ENCODE measurements at regions not wholly inside any gene's neighbourhood (a gene's known extent, or its start where the extent isn't known, plus 50 kb on each side); places are given as distances from the start of the nearest gene placed in this dataset.

DNA sequence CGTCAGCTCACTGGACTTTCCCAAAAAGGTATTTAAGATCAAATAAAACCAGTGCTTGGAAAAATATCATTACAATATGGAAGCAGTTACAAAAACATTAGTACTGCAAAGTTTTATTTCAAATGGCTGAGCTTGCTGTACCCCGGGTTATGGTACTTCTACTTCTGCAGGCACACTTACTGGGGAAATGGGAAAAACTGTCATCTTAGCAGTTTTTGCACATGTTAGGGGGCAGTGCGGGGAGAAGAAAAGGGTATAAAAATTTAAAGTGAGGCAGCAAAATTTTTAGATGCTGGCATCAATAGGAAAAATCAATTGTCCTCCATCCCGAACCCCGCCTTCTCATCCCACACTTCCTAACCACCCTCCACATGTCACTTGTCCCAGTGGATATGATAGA lies 133.4 kb downstream of the ATG4C start:
- in situ Hi-C loops (cut with HindIII; ENCODE audit: low sequenced_read_pairs), result no loop called here

DNA sequence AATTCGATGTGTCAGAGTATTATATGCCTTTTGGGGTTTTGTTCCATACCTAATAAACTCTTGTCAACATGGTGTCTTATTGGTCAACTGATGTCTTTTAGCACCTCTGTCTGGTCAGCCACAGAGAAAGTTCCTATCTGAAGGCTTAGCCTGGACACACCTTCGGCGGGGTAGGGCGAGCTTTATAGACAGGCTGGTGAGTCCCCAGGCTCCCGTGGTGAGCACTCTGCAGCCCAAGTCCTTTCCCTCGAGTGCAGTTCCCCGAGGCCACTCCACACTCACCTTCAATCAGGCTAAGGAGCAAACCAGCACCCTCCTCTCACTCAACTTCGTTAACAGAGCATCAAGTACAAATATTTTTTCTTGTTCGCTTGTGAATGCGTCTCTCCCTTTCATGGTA lies 133.9 kb downstream of the ATG4C start:
- in situ Hi-C loops (cut with HindIII; ENCODE audit: low sequenced_read_pairs), result no loop called here

DNA sequence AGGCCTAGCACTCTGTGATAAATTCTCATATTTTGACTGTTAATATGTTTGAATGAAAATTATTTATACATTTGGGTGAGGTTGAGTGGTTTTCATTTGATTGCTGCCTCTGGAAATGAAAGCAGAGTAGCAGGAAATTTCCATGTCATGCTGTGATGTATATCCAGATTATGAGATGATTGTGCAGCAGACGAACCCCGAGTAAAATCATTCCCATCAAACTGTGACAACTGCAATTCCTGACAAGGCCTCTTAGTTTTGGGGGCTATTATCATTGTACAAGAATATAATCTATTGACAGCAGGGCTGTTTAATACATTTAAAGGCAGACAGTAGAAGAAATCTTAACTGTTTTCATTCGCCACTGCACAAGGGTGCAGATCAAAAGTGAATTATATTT lies 134.8 kb downstream of the ATG4C start:
- in situ Hi-C loops (cut with HindIII; ENCODE audit: low sequenced_read_pairs), result no loop called here

DNA sequence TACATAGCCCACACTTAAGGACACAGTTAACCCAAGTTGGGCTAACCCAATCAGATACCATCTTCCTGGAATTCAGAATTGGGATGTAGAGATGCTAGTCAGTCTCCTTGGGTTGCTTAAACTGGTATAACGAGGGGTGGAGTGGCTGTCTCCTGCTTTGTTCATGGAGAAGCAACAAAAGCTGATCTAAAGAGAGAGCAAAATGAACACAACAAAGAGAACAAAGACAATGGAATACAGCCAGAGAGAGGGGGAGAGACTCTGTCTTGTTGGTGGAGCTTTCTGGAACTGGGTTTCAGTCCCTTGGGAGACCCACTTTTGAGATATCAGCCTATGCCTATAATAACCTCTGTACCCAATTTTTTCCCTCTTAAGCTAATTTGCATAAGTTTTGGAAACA lies 138.1 kb downstream of the ATG4C start:
- in situ Hi-C loops (cut with HindIII; ENCODE audit: low sequenced_read_pairs), result no loop called here

DNA sequence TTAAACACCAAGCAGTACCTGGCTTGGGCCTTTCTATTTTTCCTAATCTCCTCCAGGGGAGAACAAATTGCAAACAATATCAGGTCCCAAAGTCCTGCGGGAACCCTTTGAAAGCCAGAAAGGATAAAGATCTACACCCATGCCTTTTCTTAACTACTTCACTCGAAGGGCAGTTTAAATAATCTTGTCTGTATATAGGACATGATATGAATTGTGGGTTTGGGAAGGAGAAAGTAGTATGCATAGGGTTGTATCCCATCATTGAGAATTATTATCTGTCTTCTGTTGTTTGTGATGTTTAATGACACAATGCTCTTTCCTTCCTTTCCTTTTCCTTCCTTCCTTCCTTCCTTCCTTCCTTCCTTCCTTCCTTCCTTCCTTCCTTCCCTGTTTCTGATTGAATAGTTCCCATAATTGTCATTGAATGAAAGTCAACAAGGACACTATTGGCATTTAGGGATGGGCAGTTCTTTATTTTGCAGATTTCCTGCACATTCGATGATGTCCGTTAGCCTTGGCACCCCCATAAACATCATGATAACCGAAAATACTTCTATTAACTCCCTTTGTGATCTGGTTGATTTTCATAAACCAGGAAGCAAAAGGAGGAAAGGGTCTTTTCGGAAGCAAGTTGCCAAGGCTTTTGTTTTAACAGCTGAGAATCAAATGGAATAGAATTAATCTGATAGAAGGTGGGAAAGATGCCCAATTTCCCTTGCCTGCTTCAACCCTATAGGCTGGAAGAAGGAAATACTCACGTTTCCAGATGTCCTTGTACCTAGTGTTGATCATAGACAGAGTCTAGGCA lies 141.3 kb downstream of the ATG4C start:
- in situ Hi-C loops (cut with HindIII; ENCODE audit: low sequenced_read_pairs), result no loop called here

DNA sequence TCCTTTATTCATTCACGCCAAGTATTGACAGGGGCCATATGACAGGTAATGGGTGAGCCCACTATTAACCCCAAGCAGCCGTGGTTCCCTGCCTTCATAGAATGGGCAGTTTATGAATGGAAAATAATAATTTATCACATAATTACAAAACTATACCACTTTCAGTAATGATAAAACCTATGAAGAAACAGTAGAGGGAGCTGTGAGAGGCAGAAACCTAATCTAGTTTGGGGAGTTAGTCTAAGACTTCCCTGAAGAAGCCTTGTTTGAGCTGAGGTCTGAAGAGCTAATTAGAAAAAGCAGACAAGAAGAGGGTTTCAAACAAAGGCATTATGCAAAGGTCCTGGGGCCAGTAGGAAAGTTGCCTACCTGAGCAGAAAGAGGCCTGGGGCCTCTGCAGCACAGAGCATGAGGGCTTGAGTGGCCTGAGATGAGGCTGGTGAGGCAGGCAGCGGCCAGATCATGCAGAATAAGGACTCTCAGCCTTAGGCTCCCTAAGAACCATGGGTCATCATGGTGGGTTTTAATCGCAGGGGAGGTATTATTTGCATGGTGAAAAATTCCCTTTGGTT lies 142.8 kb downstream of the ATG4C start:
- in situ Hi-C loops (cut with HindIII; ENCODE audit: low sequenced_read_pairs), result no loop called here

DNA sequence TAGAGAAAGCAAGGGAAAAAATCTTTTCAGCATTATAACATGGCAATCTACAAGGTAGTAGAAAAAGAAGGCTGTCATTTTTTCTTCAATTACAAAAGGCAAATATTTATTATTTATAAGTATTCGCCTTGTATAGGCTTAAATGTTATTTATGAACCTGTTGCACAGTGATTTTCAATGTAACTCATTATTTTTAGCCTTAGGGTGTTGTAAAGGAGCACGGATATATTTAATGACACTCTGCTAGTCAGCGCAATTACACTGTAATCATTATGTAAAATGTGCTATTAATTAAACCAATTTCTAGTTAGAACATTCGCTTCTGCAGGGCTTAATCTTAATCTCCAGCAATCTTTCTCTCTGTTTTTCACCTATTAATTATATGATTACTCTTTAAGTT lies 145.0 kb downstream of the ATG4C start:
- in situ Hi-C loops (cut with HindIII; ENCODE audit: low sequenced_read_pairs), result no loop called here

DNA sequence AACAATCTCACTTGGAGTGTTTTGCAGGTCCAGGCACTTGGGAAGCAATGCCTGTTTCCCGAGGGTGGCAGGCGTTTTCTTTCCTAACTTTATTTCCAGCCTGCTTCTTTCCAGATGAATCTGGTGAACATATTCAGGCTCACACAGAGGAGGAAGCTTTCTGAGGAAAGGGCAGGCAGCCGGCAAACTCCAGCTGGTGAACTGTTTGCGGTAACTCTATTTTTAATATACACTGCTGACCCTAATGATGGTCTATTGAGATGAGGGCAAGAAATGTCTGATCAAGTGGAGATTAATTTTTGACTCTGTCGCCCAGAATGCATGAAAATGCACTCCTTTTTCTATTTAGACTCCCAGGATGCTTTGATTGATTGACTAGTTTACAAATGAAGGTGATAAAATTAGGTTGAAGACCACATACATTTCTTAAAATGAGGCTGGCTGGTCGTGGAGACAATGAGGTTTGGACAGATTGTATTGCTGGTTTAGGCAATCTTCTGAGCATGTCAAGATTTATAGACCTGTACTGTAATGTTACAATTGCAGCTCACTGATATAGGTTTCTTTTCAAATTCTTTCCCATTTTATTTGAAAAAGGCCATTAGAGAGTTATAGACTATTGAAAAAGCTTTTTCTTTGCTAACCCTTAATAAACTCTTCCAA lies 153.8 kb downstream of the ATG4C start:
- in situ Hi-C loops (cut with HindIII; ENCODE audit: low sequenced_read_pairs), result no loop called here

DNA sequence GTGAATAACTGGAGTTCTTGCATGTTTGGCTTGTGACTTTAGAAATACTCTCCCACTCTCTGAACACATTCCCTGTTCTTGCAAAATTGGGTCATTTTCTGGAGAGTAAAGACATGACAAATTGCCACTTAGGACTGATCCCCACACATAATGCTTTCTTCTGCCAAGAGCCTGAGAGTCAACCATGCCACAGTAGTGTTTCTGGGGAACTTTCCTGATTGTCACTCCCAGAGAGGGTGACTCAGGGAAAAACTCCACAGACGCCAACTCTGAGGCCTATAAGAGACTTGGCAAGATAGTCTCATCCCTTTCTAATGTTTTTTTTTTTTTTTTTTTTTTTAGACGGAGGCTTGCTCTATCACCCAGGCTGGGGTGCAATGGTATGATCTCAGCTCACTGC lies 157.8 kb downstream of the ATG4C start:
- in situ Hi-C loops (cut with HindIII; ENCODE audit: low sequenced_read_pairs), result no loop called here

DNA sequence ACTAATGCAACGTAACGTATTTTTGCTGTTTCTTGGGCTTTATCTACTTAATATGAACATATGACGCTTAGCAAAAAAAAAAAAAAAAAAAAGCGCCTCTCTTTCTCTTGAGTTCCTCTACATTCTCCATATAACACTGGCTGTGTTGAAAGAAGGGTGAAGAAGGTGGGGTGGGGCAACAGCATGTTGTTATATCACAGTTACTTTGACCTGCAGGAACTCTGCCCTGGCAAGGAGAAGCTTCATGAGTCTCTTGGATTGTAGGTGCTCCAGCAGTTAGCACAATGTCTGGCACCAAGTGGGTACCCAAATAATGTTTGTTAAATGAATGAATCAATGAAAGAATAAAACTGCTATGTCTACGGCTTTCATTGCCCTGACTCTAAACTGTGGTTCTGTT lies 162.6 kb downstream of the ATG4C start:
- in situ Hi-C loops (cut with HindIII; ENCODE audit: low sequenced_read_pairs), result no loop called here

DNA sequence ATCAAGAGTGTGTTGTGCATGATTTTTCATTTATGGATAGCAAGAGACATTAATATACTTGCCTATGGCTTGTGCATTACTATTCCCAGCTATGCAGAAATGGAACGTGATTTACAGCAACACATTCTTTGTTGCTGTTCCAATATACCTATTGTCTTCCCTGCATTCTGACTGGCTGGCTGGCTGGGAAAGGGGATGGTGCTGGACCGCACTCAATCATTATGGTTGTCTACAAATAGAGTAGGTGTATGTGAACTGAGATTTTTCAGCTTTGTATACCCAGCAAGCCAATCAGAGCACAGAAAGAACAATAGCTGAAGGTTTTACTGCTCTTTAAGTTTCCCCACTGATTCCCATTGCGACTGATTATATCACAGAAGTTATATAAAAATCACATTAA lies 167.5 kb downstream of the ATG4C start:
- in situ Hi-C loops (cut with HindIII; ENCODE audit: low sequenced_read_pairs), result no loop called here

DNA sequence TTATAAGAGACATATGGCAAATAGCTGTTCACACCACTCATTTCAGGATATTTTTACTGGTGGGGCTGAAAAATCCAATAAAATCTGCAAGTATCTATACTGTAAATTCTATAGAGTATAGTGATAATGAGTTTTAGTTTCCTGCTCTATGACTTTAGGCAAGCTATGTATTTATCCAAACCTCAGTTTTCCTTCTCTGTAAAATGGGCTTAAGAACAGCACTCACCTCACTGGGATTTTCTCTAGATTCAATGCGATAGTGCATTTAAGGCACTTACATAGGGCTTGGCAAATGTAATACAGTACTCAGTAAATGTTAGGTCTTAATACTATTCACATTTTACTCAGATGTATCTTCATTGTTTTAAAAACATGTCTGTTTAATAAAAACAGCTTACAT lies 168.7 kb downstream of the ATG4C start:
- in situ Hi-C loops (cut with HindIII; ENCODE audit: low sequenced_read_pairs), result no loop called here

DNA sequence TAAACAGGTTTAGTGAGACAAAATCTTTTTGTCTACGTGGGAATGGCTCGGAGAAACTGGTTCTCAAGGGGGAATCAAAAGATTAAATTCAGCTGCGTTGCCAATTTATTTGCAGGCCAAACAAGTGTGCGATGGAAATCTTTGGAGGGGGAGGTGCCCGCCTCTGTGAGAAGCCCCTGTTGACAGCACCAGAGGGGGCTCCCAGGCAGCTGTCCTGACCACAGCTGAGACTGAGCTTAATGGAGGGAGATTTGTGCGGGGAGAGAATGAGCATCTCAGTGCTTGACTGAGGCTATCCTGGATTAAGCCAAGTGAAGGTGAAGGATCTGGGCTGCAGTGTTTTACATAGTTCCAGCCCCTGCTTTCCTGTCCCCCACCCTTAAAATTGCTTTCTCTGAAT lies 169.7 kb downstream of the ATG4C start:
- in situ Hi-C loops (cut with HindIII; ENCODE audit: low sequenced_read_pairs), result no loop called here

DNA sequence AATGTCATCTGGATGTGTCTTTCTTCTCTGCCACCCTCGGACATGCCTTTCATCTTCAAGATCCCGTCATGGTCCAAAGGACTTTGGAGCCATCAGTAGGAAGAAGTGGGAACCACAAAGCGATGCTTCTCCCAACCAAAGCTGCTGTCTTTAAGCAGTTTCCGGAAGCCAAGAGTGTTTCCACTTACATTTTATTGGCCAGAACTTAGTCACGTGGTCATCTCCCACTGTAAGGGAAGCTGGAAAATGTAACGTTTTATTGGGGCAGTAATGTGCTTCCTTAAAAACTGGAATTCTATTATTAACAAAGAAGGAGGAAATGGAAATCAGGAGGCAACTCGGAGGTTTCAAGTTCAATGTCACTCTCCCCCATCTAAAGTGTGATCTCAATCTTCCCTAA lies 170.8 kb downstream of the ATG4C start:
- in situ Hi-C loops (cut with HindIII; ENCODE audit: low sequenced_read_pairs), result no loop called here

DNA sequence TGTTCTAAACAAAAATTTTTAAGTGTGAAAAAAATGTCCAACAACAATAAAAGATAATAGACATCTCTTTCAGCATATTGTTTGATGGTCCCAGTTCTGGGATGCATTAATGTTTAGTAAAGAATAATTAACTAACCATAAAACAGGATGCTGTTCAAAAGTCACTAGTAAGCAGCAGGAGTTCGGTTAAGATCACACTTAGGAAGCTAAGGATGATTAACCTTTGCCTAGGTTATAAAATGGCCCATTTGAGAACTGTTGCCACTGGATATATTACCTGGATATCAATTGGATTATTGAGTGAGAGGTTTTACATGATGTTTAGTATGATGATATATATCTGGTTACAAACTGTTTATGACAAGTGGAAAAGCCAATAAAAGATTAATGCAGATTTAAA lies 171.7 kb downstream of the ATG4C start:
- in situ Hi-C loops (cut with HindIII; ENCODE audit: low sequenced_read_pairs), result no loop called here

DNA sequence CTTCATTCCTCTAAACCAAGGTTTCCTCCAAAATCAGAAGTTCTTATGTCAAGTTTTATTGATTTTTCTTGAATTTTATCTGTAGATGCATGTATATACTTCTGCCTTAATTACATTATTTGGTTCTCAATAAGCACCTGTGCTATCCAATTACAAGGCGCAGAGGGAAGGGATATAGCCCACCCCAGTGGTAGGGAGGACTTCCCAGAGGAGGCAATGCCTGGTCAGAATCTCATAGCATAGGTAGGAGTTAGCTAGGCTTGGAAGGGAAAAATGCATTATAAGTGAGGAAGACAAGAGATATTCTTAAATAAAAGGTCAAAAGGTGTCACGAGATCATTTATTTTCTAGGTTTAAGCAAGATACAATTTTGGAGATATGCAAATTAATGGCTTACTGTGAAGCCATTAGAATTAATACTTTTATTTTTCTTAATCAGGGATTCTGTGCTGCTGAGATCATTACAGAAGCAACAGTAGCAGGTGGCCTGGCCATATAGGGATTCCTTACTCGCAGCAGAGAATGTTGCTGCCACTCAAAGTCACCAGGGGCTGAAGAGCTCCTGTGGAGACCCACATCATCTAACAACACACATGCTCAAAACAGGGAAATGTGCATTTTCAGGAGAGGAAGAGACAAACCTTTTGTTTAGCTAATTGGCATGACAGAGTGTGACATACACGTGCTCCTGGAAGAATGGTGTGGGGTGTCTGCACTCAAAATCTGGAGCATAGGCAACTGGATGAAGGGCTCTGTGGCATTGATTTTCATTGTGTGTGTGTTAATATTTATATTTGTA lies 178.3 kb downstream of the ATG4C start:
- in situ Hi-C loops (cut with HindIII; ENCODE audit: low sequenced_read_pairs), result no loop called here

DNA sequence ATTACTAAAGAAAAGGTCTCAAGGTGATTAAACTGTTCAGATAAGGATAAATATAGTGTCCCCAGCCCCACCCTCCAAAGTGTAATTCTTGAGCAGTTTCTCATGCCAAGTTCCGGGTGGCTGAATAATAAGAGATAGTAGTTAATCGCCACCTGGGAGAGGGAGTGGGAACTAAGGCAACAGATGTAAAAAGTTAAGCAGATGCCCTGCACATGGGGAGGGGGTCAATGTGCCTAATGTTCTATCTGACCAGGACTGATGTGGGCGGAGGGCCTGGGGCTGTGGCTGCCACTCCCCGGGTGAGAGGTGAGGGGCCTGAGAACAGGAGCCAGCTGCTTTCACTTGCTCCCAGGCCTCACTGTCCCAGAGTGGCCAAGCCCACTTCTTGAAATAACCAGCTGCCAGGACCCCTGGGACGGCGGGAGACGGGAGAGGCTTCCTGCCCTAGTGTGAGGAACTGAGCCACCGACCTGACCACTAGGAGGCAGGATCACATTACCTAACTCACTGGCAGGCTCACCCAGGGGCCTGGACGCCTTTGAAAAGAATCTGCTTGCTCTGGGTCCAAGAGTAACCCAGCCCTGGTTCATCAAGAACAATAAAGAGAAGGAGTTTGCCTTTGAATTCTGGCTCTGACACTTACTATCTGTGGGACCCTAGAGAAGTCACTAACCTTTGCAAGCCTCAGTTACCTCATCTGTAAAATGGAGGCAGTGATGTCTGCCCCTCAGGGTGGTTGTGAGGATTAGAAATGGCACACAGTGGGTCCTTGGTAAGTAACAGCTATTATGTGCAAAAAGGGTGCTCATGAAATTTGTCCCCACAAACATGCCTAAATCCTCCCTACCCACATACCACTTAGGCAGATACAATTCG lies 179.2 kb downstream of the ATG4C start:
- in situ Hi-C loops (cut with HindIII; ENCODE audit: low sequenced_read_pairs), result no loop called here

DNA sequence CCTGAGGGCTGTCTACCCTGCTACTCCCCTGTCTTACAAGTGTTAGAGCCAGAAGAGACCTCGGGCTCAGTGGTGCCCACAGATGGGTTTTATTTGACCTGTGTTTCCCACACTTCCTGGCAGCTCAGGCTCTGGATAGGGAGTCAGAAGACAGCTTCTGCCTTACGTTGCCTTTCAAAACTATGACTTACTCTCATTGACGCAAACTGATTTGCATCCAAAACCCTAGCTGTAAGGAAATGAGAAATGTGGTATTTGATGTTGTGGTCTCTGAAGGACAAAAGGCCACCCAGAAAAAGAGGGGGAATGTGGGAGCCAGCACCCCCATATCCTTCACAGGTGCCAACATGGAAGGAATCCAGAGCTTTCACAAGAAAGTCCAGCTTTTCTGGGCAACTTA lies 180.2 kb downstream of the ATG4C start:
- in situ Hi-C loops (cut with HindIII; ENCODE audit: low sequenced_read_pairs), result no loop called here

DNA sequence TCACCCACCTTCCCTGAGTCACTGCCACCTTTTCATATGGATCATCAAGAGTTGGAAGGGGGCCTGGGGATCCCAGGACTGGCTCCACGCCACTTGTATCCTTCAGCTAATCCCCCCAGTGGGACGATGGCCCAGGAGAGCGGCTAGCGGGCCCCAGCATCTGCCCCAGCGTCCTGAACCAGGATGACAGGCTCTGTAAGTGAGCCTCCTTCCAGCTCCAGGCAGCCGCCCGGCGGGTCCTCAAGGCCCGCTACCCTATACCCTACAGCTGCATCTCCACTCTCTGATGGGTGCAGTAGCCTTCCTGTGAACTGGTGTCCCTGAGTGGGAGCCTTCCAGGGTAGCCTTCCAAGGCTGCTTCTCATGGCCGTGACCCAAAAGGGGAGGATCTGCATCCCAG lies 183.1 kb downstream of the ATG4C start:
- in situ Hi-C loops (cut with HindIII; ENCODE audit: low sequenced_read_pairs), result no loop called here

DNA sequence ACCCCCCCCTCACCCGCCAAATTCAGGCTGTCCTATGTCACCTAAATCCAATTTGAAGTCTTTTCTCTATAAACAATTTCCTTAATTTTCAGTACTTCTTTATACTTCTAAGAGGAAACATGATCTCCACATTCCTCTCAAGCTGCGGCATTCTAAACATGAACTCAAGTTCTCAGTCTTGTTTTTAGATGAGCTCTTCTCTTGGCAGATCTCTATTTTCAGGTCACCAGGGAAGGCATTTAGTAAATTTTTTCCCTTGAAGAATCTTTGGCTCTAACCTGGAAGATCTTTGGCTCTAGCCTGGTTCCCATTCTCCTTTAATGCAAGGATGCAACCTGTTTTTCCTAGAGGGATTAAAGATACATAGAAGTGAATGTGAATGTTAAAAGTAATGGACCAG lies 193.4 kb downstream of the ATG4C start:
- in situ Hi-C loops (cut with HindIII; ENCODE audit: low sequenced_read_pairs), result no loop called here

DNA sequence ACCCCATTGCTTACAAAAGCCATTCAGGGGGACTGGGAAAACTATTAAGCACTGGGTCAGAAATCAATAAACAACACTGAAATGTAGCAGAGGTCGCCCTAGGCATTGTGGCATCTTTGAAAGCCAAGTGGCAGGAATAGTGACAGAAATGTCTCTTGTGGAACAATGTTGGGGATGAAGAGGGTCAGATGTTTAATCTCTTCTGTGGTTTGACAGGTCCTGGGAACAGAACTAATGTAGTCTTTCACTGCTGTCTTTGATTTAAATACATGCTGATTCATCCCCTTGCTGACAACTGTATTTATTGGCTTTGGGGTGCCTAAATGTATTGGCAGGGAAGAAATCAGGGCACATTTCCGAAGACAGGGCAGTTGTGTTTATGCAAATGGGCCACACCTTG lies 194.8 kb downstream of the ATG4C start:
- in situ Hi-C loops (cut with HindIII; ENCODE audit: low sequenced_read_pairs), result no loop called here

Data from DLD1 (cell line).